GM12892 (cell line): ENCODE measurements at regions not wholly inside any gene's neighbourhood (a gene's known extent, or its start where the extent isn't known, plus 50 kb on each side); places are given as distances from the start of the nearest gene placed in this dataset.

Source experiments
- POLR2AphosphoS5 ChIP-seq: IDR thresholded peaks from 2 replicates; pipeline ENCODE4 v1.6.1; 2011; ENCODE audit warnings: low read depth, low read length, control low read depth
- TAF1 ChIP-seq: IDR thresholded peaks from 2 replicates; pipeline ENCODE4 v1.6.1; 2011; ENCODE audit warnings: low read depth, mild to moderate bottlenecking, control low read depth, low read length, borderline replicate concordance

- TF ChIP-seq TAF1 (no peak), POLR2AphosphoS5 (no peak)
Observed at GRCh38 chr1:101506541-101507164, 269.8 kb downstream of the S1PR1 start.
